T-helper 1 cell treated with Interleukin-12 subunit alpha and Interleukin-12 subunit beta and Interleukin-4 antibody, amounts not matched to agents 30 μg/mL and 1 μg/mL, for 36 hours (primary cell): ENCODE measurements at regions not wholly inside any gene's neighbourhood (a gene's known extent, or its start where the extent isn't known, plus 50 kb on each side); places are given as distances from the start of the nearest gene placed in this dataset.
"Not testable (repeated sequence)": the region's sequence is repeated elsewhere in the genome, so short reads cannot be mapped to it uniquely, and the experiment has no call there.

Experiments used
- H3K27ac Mint-ChIP-seq: one replicate; pipeline ENCODE4 v1.8.0; 2021; ENCODE audit warnings: mild to moderate bottlenecking, mixed read lengths
- H3K27me3 Mint-ChIP-seq: one replicate; pipeline ENCODE4 v1.8.0; 2021; ENCODE audit warnings: low read depth, mixed read lengths
- H3K36me3 Mint-ChIP-seq: one replicate; pipeline ENCODE4 v1.8.0; 2021; ENCODE audit warnings: low read depth, mixed read lengths
- H3K4me1 Mint-ChIP-seq: one replicate; pipeline ENCODE4 v1.8.0; 2021; ENCODE audit warnings: low read depth, mixed read lengths
- H3K4me3 Mint-ChIP-seq: one replicate; pipeline ENCODE4 v1.8.0; 2021; ENCODE audit warnings: mild to moderate bottlenecking, moderate library complexity, mixed read lengths
- H3K9me3 Mint-ChIP-seq: one replicate; pipeline ENCODE4 v1.8.0; 2021; ENCODE audit warnings: mixed read lengths

DNA sequence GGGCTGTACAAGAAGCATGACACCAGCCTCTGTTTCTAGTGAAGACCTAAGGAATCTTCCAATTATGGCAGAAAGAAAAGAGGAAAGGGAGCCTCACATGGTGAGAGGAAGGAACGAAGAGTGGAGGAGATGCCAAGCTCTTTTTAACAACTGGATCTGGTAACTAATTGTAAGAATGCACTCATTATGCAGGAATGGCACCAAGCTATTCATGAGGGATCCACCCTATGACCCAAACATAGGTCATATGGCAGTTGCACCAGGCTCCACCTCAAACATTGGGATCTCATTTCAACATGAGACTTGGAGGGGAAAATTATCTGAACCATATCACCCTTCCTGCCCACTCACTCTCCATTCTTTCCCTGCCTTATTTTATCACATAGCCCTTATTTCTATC lies 496.0 kb upstream of the SPTLC3 start:
- H3K4me3 Mint-ChIP-seq = no peak overlapping the region

DNA sequence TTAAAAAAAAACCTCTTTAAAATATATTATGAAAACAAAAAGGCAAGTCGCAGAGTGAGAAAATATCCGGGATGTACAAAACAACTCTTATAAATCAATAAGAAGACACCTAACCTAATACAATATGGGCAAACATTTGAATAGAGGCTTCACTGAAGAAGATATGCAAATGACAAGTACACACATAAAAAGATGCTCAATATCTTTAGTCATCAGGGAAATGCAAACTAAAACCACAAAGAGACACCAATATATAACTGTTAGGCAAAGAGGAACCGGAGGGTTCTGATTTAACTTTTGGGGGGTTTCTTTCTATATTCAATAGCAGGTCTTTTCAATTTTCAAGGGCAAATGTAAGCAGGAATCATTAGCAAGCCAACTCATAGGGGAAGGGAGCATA lies 480.7 kb upstream of the SPTLC3 start:
- Mint-ChIP-seq H3K27me3 (no peaks in the 10 kb centered on the region), H3K27ac (no peak overlapping the region), H3K4me1 (no peaks in the 10 kb centered on the region), H3K9me3 (peaks cover 2% of the 10 kb centered on the region), H3K4me3 (no peak overlapping the region), H3K36me3 (no peaks in the 10 kb centered on the region)

More for the DNA sequence above, 496.0 kb upstream of the SPTLC3 start:
- Mint-ChIP-seq H3K36me3 (no peaks in the 10 kb centered on the region), H3K4me1 (no peaks in the 10 kb centered on the region), H3K27me3 (no peaks in the 10 kb centered on the region), H3K9me3 (peaks cover 4% of the 10 kb centered on the region), H3K27ac (no peak overlapping the region)

DNA sequence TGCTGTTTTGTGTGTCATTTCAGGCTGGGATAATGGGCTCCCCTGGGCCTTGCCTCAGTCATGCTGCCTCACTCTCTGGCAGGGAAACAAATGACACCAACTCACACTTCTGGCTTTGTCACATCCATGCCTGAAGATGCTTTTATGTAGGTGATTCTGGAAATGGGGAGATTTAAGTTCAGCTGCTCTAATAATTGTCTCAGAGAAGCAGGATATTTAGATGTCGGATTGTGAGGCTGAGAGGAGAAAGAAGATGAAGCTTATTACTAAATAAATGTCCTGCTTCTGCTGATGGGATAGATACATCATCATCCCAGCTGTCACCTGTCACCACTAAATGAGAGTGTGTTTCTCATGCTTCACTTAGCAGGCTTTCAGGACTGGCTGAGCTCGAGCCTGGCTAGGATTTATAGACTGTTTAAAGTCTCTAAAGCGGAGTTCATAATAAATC lies 480.2 kb upstream of the SPTLC3 start:
- no peaks in the 10 kb centered on the region for H3K4me1 Mint-ChIP-seq
- peaks cover 2% of the 10 kb centered on the region for H3K9me3 Mint-ChIP-seq
- no peaks in the 10 kb centered on the region for H3K27me3 Mint-ChIP-seq
- no peaks in the 10 kb centered on the region for H3K36me3 Mint-ChIP-seq
- H3K27ac Mint-ChIP-seq = no peak overlapping the region
- H3K4me3 Mint-ChIP-seq = no peak overlapping the region

DNA sequence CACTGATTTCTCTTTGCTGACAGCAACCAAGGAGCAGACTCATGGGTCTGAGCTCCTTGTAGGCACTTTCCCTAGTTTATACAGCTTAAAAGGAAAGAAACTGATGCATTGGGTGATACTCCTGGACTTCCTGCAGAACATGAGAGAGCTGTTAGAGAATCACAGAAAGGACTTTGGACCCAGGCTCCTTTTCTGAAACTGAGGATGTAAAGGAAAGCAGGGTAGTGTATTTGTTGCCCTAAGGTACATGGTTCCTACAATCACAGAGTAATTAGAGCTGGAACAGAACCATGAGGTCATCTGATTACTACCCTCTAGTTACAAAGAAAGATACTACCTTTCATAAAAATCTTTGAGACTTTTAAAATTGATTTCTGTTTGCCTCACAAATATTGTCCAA lies 477.1 kb upstream of the SPTLC3 start:
- Mint-ChIP-seq H3K27me3 (no peaks in the 10 kb centered on the region), H3K36me3 (no peaks in the 10 kb centered on the region), H3K9me3 (peaks cover 2% of the 10 kb centered on the region), H3K27ac (no peak overlapping the region), H3K4me1 (no peaks in the 10 kb centered on the region), H3K4me3 (no peak overlapping the region)

DNA sequence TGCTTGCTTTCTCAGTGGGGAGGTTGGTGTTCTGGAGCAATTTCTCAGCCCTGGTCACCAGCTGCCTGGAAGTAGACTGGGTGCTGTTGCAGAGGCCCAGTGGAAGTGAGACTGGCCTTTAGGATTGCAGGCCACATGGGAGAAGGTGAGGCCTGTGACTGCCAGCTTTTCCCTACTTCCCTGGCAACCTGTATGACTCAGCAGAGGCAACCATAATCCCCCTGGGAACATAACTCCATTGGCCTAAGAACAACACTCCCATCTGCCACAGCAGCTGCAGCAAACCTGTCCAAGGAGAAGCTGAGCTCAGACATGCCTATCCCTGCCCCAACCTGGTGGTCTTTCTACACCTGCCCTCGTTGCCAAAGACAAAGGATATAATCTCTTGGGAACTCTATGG lies 473.5 kb upstream of the SPTLC3 start:
- no peak overlapping the region for H3K4me3 Mint-ChIP-seq
- H3K4me1 Mint-ChIP-seq = no peaks in the 10 kb centered on the region
- peaks cover 9% of the 10 kb centered on the region for H3K9me3 Mint-ChIP-seq
- no peaks in the 10 kb centered on the region for H3K36me3 Mint-ChIP-seq
- H3K27me3 Mint-ChIP-seq = no peaks in the 10 kb centered on the region
- no peak overlapping the region for H3K27ac Mint-ChIP-seq

DNA sequence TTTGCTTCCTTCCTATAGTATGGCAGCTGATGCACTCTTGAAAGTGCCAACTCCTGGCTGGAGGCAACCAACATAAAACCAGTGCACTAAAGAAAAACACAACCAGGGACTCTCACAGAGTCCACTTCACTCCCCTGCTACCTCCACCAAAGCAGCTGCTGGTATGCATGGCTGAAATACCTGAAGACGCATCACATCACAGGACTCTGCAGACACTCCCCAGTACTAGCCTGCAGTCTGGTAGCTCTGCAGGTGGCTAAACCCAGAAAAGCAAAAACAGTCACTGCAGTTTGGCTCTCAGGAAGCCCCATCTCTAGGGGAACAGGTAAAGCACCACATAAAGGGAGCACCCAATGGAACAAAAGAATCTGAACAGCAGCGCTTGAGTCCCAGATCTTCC lies 473.0 kb upstream of the SPTLC3 start:
- Mint-ChIP-seq H3K4me3 (no peak overlapping the region), H3K4me1 (no peaks in the 10 kb centered on the region), H3K27me3 (no peaks in the 10 kb centered on the region), H3K36me3 (no peaks in the 10 kb centered on the region), H3K27ac (no peak overlapping the region), H3K9me3 (peaks cover 9% of the 10 kb centered on the region)

DNA sequence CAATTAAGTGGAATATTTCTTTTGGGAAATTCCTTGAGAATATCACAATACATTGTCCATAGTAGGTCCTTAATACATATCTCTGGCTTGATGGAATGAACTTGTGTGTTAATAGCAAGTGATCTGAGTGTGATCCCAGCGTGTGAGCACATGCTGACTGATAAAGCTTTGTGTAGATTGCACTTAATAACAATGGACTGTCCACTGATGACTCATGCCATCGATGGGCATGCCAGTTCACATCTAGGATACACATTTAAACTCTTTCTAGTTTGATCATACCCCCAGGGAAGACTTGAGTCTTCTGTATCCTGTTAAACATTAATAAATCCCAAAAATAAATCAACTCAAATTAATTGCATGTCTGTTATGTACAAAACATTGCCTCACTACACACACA lies 454.3 kb upstream of the SPTLC3 start:
- no peaks in the 10 kb centered on the region for H3K4me1 Mint-ChIP-seq
- H3K9me3 Mint-ChIP-seq = peaks cover 4% of the 10 kb centered on the region
- H3K4me3 Mint-ChIP-seq = no peak overlapping the region
- H3K27ac Mint-ChIP-seq = no peak overlapping the region
- no peaks in the 10 kb centered on the region for H3K36me3 Mint-ChIP-seq
- no peaks in the 10 kb centered on the region for H3K27me3 Mint-ChIP-seq

DNA sequence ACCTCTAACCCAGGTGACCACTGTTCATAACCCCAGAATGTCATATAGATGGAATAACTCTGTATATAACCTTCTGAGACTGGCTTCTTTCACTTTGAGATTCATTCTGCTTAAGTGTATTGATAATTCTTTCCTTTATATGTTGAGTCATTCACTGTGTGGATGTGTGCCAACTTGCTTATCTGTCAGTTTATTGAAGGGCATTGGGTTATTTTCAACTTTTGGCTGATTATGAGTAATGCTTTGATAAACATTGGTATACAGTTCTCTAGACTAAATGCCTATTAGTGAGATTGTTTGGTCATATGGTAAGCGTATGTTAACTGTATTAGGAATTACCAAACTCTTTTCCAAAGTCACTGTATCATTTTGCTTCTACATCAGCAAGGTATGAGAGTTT lies 453.4 kb upstream of the SPTLC3 start:
- no peaks in the 10 kb centered on the region for H3K36me3 Mint-ChIP-seq
- H3K4me3 Mint-ChIP-seq = no peak overlapping the region
- H3K27ac Mint-ChIP-seq = no peak overlapping the region
- H3K4me1 Mint-ChIP-seq = no peaks in the 10 kb centered on the region
- peaks cover 4% of the 10 kb centered on the region for H3K9me3 Mint-ChIP-seq
- no peaks in the 10 kb centered on the region for H3K27me3 Mint-ChIP-seq

DNA sequence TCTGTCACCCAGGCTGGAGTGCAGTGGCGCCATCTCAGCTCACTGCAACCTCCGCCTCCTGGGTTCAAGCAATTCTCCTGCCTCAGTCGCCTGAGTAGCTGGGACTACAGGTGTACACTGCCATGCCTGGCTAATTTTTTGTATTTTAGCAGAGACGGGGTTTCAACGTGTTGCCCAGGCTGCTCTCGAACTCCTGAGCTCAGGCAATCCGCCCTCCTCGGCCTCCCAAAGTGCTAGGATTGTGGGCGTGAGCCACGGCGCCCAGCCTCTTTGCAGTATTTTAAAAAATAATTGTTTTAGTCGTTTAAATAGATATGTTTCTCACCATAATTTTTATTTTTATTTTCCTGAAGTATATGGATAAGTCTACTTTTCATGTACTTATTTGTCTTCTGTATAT lies 452.9 kb upstream of the SPTLC3 start:
- not testable (repeated sequence) for H3K27me3 Mint-ChIP-seq, H3K4me1 Mint-ChIP-seq, H3K4me3 Mint-ChIP-seq, H3K9me3 Mint-ChIP-seq, H3K27ac Mint-ChIP-seq, H3K36me3 Mint-ChIP-seq

DNA sequence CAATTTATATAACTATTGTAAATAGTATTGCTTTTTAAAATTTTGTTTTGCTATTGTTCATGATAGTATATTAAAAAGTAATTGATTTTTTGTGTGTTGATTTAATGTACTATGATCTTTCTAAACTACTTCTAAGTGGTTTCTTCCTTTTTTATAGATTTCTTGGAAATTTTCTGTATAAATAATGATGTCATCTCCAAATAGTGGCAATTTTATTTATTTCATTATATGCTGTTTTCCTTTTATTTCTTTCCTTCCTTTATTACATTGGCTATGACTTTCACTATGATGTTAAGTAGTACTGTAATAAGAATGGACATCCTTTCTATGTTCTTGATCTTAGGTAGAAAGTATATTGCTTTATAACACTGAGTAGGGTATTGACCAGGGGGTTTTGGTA lies 451.5 kb upstream of the SPTLC3 start:
- H3K27me3 Mint-ChIP-seq = no peaks in the 10 kb centered on the region
- H3K4me3 Mint-ChIP-seq = no peak overlapping the region
- no peaks in the 10 kb centered on the region for H3K36me3 Mint-ChIP-seq
- no peak overlapping the region for H3K27ac Mint-ChIP-seq
- H3K9me3 Mint-ChIP-seq = peaks cover 14% of the 10 kb centered on the region
- no peaks in the 10 kb centered on the region for H3K4me1 Mint-ChIP-seq

DNA sequence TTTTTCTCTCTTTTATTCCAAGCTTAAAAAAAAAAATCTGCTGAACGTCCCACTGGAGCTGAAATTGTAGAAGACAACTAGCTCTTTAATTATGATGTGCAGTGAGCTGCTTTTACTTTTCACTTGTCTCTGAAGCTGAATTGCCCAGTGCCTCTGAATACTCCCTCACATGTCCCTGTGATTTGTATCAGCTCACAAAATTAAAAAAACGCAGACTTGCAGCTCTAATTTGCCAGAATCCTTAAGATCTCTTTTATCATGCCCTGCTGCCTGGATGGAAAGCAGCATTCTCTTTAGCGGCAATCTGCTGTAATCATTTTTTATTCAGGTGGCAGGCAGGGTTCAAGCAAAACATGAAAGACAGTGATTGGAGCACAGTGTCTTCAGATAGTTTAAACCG lies 443.8 kb upstream of the SPTLC3 start:
- no peaks in the 10 kb centered on the region for H3K36me3 Mint-ChIP-seq
- H3K4me1 Mint-ChIP-seq = no peaks in the 10 kb centered on the region
- peaks cover 17% of the 10 kb centered on the region for H3K9me3 Mint-ChIP-seq
- no peaks in the 10 kb centered on the region for H3K27me3 Mint-ChIP-seq
- H3K27ac Mint-ChIP-seq = no peak overlapping the region
- H3K4me3 Mint-ChIP-seq = no peak overlapping the region

DNA sequence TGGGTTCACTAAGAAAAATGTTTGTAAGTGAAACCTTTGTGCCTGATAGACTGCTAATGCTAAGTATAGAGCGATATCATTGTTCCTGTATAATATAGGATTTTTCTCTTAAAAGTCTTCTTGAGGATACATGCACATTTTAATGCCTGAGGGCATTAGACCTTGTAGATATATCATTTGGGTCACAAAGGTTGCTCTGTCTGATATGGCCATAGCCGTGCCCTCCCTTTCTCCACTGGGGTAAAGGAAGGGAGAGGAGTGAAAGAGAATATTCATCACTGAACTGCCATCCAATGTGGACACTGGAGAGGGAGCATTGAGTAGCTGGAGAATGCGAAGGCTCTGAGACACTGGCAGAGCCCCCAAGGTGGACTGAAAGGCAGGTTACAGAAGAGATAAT lies 442.2 kb upstream of the SPTLC3 start:
- Mint-ChIP-seq H3K4me1 (no peaks in the 10 kb centered on the region), H3K4me3 (no peak overlapping the region), H3K27ac (no peak overlapping the region), H3K27me3 (no peaks in the 10 kb centered on the region), H3K36me3 (no peaks in the 10 kb centered on the region), H3K9me3 (peaks cover 9% of the 10 kb centered on the region)

DNA sequence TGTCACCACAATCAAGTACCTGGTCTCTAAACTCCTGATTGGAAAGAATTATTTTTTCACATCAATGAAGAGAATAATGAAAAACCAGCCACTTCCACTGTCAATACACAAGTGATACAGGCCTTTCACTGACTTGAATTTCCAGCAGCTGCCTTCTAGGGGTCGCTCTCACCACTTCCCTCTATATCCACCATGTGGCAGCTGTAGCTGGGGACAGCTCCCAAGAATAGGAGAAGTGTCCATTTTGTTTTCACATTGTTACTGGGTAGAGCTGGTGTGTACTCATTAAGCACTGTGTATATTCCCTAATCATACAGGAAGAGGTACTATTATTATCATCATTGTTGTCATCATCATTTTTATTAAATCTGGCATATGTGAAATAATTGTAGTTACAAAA lies 438.4 kb upstream of the SPTLC3 start:
- no peaks in the 10 kb centered on the region for H3K27me3 Mint-ChIP-seq

DNA sequence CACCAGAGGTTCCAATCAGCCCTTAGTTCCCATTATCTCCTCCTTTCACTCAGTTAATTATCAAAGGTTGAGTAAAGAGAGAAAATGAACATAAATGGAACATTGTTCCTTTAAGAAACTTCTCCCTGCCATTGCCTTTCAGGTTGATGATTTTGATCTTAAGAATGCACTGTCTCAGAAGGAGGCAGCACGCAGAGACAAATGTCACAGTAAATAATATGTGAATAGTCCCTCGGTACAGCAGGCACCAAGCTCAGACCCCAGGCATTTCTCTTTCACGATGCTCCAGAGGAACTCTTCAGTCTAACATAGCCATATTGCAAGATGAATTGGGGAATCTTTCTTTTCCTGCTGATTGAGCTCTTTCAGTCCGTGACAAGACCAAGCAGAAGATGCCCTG lies 435.3 kb upstream of the SPTLC3 start:
- Mint-ChIP-seq H3K36me3 (no peaks in the 10 kb centered on the region), H3K9me3 (no peaks in the 10 kb centered on the region), H3K4me1 (no peaks in the 10 kb centered on the region), H3K27ac (no peak overlapping the region), H3K27me3 (no peaks in the 10 kb centered on the region), H3K4me3 (no peak overlapping the region)

More for the DNA sequence above, 438.4 kb upstream of the SPTLC3 start:
- Mint-ChIP-seq H3K4me1 (no peaks in the 10 kb centered on the region), H3K9me3 (no peaks in the 10 kb centered on the region), H3K4me3 (no peak overlapping the region), H3K36me3 (no peaks in the 10 kb centered on the region), H3K27ac (no peak overlapping the region)

DNA sequence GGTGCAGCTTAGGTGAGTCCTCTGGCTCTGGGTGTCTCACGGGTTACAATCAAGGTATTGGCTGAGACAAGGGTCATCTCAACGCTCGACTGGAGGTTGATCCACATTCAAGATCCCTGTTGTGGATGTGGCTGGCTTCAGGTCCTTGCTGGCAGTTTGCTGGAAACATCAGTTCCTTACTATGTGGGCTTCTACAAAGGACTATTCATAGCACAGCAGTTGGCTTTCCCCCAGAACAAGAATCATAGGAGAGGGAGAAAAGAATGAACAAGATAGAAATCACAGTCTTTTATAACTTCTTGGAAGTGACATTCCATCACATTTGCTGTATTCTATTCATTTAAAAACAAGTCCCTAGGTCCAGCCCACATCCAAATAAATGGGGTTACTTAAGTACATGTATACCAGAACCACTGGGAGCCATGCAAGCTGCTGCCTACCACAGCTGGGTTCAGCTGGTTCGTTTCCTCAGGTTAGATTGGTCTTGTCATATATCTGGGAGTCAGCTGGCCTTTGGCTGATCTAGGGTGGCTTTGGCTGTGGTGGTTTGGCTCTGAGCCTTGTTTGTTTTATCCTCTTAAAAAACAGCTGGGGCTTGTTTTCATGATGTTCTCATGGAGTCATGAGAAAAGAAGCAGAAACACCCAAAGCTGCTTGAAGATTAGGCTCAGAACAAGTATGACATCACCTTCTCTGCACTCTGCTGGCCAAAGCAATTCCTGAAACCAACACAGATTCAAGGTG lies 433.2 kb upstream of the SPTLC3 start:
- H3K27me3 Mint-ChIP-seq = no peaks in the 10 kb centered on the region
- H3K4me1 Mint-ChIP-seq = no peaks in the 10 kb centered on the region
- no peak overlapping the region for H3K4me3 Mint-ChIP-seq
- H3K27ac Mint-ChIP-seq = no peak overlapping the region
- no peaks in the 10 kb centered on the region for H3K36me3 Mint-ChIP-seq
- no peaks in the 10 kb centered on the region for H3K9me3 Mint-ChIP-seq

DNA sequence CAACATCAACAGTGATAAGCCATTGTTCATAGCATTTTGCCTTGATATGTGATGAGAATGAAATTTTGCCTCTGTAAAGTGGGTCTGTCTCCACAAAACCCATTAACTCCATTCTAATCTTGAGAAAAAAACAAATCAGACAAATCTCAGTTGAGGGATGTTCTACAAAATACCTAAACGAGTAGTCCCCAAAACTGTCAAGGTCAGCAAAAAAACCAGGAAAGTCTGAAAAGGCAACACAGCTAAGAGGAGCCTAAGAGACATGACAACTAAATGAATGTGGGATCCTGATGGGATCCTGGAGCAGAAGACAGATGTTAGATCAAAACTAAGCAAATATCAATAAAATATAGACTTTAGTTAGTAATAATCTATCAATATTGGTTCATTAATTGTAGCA lies 431.6 kb upstream of the SPTLC3 start:
- Mint-ChIP-seq H3K4me1 (no peaks in the 10 kb centered on the region), H3K27ac (no peak overlapping the region), H3K4me3 (no peak overlapping the region), H3K27me3 (no peaks in the 10 kb centered on the region), H3K36me3 (no peaks in the 10 kb centered on the region), H3K9me3 (peaks cover 5% of the 10 kb centered on the region)
